ENCODE measurements at regions not wholly inside any gene's neighbourhood (a gene's known extent, or its start where the extent isn't known, plus 50 kb on each side); places are given as distances from the start of the nearest gene placed in this dataset.
A peak's percentile ranks its signal among the peaks of the same experiment; 100 is the strongest.
"Not testable (repeated sequence)": the region's sequence is repeated elsewhere in the genome, so short reads cannot be mapped to it uniquely, and the experiment has no call there.

DNA sequence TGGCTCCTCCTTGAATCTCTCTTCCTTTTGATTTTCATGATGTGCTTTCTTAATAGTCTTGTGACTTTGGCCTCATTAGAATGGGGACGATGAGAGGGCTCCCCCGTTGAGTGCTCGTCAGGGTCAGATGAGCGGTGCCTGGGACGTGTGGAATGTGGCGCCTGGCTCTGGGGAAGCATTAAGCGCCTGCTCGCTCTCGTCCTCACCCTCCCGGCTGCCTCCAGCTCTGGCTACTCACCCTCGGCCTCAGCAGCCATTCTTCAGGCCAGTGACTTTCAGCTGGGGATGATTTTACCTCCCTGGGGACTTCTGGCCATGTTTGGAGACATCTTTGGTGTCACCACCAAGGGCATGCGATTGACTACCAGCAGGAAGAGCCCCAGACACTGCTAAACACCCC, 69.7 kb downstream of the RPS6KA4 start:
- no peak for DNase-seq (ENCODE audit: low read depth)

DNA sequence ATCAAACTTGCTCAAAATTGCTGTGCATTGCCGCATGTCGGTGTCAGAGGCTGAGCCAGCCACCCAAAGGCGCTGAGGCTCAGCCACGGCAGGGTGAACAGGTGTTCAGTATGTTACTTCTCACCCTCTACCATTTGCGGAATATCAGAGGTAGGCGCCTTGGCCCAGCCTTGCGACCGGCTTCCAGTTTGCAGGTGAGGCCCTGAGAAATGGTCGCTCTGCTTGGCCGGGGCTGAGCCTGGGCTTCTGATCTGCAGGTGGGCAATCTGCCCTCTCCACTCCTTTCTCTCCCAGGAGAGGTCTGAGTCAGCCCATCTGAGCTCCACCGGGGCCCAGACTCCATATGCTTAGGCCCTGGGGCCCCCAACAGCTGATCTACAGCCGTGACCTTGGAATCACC, 71.0 kb downstream of the RPS6KA4 start:
- no peak for DNase-seq (ENCODE audit: low read depth)

DNA sequence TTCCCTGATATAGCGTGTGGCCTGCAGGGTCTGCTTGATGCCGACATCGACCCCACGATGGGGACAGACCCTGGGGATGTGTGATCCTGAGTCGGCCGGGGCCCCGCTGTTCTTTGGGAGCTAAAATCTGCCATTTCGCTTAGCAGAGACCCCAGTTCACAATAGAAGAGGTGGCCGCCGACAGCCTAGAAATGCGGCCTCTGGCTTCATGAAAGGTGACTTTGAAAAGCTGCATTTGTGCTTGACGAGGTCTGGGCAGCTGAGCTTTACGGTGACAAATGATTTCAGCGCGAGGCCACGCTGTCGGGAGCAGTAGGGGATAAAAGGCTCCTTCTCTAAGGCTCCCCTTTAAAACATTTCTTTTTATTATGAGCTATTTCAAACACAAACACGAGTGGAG, 71.7 kb downstream of the RPS6KA4 start:
- no peak for DNase-seq (ENCODE audit: low read depth)

DNA sequence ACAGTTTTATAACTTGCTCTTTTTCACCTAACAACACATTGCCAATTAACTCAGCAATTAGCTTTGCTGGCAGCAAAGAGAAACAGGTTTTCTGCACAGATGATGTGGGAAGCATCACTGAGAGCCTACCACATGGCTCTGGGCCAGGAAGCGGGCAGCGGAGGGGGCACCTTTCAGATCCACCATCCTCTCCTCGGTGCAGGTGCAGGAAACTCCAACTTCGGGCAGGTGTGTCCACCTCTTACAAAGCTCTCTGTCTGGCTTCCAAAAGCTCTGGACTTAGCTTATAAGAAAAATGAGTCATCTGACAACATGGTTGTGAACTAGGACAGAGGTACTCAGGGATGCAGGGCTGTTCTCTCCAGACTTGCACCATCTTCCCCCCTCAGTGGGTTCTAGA, 77.0 kb downstream of the RPS6KA4 start:
- no peak for DNase-seq (ENCODE audit: low read depth)

DNA sequence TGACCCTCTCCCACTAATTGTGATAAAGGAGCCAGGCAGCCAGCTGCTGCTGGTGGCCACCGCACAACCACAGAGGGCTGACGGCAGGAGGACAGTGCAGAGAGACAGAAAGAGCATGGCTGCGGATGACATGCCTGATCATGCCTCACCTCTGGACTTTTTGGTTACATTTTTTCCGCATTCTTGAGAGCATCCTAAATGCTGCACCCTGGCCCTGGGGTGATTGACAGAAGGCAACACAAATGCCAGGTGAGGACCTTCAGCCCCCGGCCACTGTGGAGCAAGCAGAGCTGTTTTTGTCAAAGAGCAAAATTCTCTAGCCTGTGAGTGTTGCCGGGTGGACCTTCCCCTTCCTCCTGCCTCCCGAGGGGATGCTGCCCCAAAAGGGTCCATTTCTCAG, 78.5 kb downstream of the RPS6KA4 start:
- no peak for DNase-seq (ENCODE audit: low read depth)

DNA sequence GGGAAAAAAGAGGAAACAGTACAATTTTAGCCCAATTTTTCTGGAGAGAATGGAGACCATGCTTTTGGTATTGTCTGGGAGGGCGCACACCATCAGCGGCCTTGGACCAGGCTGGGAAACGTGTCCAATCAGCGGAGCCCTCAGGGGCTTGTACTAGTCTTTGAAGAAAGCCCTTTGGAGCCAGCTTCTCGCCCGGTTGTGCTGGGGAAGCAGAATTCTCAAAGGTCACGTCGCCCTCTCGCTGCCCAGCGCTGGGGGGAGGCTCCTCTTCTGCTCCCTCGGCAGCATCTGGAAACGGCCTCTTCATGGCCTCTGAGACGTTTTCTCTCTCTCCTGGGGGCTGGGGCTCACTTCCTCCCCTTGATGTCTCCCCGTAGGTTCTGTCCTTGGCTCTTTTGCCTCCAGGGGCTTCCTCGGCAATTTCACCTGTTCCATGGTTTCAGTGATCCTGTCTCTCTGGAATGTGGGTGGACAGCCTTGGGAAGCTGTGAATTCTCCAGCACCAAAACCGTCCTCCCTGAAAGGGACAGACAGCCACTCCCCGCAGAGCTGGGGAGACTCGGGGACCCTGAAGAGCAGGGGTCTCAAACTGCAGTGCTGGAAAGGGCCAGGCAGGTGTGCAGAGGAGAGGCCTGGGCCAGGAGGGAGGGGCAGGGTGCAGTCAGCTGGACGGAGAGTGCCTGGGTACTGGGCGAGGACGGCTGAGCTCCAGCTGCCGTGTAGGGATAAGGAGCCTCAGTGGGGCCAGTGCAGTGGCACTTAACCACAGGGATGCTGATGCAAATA, 80.2 kb downstream of the RPS6KA4 start:
- no peak for DNase-seq (ENCODE audit: low read depth)

DNA sequence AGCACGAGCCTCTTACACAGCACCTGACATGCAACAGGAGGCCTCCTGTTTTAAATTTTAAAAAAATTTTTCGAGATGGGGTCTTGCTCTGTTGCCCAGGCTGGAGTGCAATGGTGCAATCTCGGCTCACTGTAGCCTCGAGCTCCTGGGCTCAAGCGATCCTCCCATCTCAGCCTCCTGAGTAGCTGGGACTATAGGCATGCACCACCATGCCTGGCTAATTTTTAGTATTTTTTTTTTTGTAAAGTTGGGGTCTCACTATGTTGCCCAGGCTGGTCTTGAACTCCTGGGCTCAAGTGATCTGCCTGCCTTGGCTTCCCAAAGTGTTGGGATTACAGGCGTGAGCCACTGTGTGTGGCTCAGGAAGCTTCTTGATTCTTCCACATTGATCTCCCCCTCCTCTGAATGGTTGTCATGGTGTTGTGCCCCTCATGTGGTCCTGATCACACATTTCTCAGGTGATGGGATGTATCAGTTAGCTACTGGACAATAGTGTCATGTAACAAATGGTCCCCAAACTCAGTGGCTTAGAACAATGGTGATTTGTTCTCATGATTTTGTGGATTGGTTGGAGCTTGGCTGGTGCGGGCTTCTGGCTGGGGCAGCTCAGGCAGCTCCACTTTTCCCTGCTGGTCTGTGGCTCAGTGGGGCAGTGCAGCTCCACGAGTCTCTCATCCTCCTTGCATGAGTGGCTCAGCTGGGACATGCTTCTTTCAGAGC, 81.0 kb downstream of the RPS6KA4 start:
- DNase-seq (ENCODE audit: low read depth), result not testable (repeated sequence)

DNA sequence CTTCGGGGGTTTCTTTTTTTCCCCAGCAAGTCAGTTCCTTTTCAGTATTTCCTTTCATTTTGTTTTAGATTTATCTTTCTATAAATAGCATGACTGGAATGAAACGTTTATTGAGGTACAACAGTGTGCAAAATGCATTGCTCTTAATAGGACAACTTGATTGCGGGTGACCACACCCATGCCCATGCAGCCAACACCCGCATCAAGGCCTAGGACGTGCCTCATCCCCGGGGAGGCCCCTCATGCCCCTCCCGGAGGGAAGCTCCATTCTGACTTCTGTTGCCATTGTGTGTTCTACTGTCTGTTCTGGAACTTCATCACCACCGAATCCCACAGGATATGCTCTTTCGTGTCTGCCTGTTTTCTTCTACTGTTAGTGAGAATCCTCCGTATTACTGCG, 82.2 kb downstream of the RPS6KA4 start:
- no peak for DNase-seq (ENCODE audit: low read depth)

DNA sequence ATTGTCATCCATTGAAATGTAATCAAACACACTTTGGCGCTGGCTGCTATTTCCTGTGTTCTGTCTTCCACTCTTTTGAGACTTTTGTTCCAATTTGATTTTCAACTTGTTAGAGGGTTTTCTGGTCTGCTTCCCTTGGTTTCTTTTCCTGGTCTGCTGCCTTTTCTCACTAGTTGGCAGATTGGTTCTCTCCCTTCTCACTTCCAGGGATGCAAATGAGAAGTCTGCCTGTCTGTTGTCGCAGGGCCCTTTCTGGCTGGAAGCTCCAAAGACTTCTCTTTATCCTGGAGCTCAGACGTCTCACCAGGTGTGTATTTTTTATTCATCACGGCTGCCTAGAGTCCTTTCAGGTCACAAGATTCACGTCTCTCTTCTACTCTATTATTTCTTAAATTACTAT, 84.0 kb downstream of the RPS6KA4 start:
- DNase-seq (ENCODE audit: low read depth), result no peak

DNA sequence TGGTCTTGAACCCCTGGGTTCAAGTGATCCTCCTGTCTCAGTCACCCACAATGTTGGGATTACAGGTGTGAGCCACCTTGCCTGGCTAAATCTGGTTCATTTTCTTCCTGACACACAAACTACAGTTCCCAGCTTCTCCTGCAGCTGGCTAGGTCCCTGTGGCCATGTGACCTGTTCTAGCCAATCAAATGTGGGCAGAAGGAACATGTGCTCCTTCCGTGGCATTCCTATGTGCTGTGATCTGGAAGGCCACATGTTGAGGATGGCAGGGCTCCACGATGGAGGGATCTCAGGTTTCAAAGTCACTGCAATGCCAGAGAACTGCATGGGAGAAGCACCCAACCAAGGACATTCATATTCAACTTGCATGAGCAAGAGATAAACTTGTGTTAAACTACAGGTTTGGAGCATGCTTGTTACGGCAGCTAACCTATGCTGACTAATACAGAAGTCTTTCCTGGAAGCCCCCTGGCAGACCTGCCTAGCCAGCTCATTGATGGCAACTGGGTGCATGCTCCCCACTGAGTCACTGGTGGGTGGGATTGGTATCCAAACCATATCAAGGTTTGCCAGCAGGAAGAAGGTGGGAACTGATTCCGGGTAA, 86.0 kb downstream of the RPS6KA4 start:
- DNase-seq (ENCODE audit: low read depth), result peak; percentile 32

DNA sequence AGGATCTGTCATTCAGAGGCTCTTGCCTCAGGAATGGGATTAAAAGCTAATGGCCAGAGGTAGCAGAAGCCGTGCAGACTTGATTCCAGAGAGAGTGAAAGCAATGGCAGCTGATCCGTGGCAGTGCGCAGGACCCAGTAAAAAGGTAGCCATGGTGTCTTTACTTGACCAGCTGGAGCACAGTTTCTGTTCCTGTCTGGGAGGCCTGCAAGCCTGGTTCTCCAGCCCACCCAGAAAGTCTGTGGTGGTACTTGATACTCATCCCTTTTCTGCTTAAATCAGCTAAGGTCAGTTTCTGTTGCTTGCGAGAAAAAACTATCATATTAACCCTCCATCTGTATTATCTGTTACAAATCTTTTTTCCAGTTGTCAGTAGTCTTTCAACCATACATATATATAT, 86.7 kb downstream of the RPS6KA4 start:
- DNase-seq (ENCODE audit: low read depth), result no peak

DNA sequence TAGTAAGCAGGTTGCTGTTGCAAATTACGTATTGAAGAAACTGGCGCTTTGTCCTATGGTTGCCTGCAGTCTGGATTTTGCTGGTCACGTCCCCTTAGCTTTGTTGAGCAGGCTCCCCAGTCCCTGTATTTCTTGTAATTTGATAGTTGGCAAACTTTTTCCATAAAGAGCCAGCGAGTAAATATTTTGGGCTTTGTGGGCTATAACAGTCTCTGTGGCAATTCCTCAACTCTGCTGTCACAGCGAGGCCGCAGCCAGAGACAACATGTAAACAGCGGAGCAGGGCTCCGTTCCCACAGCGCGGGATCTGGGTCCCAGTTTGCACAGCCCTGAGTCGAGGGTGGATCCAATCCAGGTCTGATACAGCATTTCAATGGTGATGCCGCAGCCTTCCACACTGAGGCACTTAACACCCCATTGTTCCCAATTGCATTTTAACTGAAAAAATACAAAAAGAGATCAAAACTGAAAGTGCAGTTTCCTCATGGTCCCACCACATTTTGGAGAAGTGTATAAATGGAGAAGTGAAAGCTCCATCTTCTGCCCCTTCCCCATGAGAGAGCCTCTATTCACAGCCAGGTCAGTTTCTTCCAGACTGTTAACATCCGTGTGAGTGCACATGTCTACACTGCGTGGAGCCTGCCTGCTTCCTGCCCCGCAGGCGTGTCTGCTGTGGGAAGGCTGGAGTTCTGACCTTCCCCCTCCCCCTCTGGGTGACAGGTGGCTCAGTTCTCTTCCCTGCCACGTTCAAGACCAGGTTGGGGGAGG, 89.1 kb downstream of the RPS6KA4 start:
- peak; percentile 34 for DNase-seq (ENCODE audit: low read depth)

DNA sequence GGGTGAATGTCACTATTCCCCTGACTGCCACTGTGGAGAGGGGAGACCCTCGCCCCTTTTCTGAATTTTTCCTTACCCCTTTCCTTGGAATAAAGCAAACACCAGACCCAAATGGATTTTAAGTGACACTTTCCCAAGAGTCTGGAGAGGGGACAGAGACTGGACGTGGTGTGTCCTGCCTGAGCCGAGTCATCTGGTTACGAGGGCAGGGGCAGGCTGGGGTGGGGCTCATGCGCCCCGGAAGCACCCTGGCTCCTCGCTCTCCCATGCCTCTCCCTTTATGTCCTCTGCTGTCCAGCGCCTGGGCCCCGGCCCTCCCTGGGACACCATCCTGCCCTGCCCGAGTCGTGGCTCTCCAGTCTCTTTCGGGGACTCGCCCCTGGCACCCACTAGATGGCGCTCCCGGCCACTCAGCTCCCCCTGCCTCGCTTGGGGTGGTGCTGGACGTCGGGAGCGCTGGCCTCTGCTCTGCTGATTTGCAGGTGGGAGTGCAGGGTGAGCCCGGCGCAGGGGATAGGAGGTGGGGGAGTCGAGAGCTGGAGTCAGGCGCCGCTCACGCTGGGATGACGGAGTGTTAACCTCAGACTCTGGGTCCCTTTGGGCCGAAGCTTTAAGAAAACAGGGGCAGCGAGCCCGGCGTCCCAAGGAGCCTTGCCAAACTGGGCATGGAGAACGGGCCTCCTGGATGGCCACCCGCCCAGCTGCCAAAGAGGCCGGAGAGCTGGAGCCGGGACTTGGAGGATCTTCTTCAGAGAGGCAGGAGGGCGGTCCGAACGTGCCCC, 89.8 kb downstream of the RPS6KA4 start:
- peak; percentile 59 for DNase-seq (ENCODE audit: low read depth)

DNA sequence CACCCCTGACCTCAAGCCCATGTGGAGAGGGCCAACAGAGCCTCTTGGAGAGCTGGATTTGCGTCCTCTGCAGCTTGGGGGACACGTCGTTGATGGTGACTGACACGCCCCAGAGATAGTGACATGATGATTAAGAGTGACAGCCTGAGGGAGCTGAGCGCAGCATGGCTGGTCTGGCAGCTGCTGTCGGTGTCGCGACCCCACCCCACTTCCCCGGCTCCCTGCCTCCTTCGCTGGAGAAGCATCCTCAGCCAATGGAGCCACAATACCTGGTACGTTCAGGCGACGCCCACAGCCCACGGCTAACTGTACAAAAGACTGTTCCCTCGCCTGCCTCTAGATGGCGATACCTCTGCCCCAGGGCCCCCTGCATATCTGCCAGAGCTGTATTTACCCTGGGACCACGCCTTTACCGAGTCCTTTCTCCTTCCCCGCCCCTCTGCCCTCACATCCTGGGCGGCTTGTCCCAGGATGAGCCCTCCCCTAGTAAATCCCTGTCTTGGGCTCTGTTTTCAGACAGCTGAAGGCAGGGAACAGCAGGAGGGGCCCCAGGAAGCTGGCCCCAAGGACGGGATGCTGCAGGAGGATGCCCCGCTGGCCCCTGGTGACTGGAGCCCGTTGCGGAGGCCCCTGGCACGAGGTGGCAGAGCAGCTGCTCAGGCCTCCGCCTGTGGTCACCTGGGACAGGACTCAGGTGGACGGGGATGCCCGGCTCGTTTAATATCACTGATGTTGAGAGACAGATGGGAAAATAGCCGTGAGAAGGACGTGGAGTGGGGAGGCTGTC, 90.6 kb downstream of the RPS6KA4 start:
- DNase-seq (ENCODE audit: low read depth), result peak; percentile 40

DNA sequence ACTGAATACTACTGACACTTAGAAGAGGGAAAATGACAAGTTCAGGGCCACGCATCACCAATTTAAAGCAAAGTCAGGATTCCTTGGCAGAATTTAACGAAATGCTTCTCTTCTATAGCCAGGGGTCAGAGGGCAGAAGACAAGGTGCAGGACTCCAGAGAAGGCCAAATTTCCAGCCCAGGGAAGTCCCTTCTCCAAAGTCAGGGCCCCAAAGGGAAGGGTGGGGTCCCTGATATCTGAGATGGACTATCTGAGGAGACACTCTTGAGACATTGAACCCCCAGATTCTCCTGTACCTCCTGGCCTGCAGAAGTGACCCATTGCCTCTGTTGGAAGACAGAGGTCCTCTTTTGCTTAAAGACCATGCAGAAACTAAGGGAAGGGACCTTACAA, 91.2 kb downstream of the RPS6KA4 start:
- no peak for DNase-seq (ENCODE audit: low read depth)

DNA sequence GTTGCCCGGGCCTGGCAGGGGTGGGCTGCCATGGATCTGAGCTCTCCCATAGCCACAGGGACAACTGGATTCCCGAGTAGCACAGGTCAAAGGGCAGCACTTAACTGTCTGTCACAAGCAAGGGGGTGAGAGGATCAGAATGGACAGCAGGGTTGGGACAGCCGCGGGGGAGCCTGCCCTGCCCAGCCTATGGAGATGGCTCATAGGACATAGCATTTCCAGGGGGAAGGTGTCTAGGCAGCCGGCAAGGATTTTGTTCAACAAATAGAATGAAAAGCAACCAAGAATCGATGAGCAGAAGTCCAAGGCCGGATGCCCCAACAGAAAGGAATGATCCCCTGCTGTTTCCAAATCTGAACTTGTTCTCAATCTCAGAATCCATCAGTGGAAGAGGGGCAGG, 92.9 kb downstream of the RPS6KA4 start:
- no peak for DNase-seq (ENCODE audit: low read depth)

DNA sequence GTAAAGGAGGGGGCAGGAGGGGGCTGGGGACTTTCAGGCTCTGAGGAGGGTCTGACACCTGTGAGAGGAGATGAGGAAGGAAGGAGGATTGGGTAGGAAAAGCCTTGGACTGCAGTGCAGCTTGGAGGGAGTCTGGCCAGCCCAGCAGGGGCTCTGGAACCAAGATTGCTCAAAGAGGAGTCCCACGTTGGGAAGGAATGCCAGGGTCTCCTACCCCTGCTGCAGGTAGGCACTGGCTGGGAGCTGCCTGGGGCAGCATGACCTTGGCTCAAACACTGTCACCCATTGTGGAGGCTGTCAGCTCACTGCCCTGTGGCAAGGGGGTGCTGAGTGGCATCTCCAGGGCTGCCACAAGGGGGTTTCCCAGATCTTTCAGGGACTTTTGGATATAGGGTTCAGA, 94.5 kb downstream of the RPS6KA4 start:
- no peak for DNase-seq (ENCODE audit: low read depth)

DNA sequence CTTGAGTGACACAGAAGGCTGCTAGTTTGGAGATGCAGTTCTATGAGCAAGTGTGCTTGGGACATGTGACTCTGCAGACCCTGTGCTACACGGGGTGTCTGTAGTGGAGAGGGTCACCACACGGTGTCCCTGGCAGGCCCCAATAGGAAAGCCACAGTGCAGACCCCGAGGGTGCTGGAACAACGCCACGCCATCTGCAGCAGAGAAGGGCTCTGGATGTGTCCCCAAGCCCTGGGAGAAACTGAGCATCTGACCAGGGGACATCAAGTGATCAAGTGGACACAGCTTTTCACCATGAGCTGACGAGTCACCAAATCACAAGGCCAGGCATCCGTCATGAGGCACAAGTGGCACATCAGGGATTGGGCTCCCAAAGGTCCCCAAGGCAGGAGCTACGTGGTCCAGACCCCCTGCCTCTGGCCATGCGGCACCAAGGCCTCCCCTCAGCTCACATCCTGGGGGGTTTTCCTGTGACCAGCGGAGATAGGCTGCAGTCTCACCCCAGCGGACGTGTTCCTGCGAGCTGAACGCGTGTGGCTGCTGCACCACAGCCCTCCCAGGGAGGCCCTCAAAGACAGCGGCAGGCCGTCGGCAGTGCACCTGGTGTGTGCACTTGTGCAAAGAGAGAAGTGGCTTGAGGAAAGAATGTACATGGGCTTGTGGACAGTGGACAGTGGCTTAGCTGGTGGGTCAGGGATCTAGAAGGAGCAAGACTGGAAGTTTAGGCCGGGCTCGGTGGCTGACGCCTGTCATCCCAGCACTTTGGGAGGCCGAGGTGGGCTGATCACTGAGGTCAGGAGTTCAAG, 96.7 kb downstream of the RPS6KA4 start:
- DNase-seq (ENCODE audit: low read depth), result no peak

DNA sequence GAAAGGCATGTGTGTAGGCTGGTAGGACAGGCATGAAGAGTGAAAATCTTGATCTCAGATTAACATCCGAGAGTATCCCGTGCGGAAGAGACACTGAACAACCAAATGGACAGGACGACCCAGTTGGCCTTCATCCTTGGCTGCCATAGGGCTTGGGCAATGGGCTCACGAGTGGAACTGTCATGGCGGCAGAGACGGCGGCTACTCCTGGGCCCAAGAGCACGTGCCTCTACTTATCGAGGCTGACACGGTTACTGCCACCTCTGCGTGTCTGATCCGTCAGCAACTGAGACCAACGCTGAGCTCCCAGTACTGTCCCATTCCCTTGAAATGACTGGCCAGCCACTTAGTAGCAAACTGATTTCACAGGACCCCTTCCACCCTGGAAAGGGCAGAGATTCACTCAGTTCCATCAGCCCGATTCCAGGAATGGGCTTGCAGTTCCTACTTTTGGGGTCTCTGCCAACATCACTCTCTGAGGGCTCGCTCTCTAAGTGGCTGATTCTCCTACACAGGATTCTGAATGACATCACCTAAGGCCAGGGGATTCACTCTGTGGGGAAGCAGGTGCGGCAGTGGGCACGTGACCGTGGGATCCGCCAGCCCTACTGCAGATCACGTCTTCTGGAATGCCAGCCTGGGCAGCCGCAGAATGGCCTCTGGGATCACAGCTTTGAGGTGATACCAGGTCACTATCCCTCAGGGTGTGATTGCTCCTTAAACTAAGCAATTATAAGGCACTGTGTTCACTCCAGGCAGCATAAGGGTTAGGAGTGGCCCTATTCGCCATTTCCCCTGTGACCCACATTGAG, 97.8 kb downstream of the RPS6KA4 start:
- DNase-seq (ENCODE audit: low read depth), result no peak
